Peyer's patch (tissue), 4 donors: ENCODE measurements at regions not wholly inside any gene's neighbourhood (a gene's known extent, or its start where the extent isn't known, plus 50 kb on each side); places are given as distances from the start of the nearest gene placed in this dataset.

Source experiments
- POLR2A ChIP-seq, 2 donors: fragments of 450-650 bp; IDR thresholded peaks; one replicate each; pipeline ENCODE4 v1.5.1; 2017; ENCODE audit warnings: antibody characterized with exemption in 2 of 2, mild to moderate bottlenecking in 2 of 2, moderate library complexity in 2 of 2
- TF ChIP-seq, protein P1 (sequence below), 6 experiments: fragments of 450-650 bp in 4 of 6; fragments of 200-600 bp in 2 of 6; sonication (generic) in 1 of 6; IDR thresholded peaks; one replicate each; pipeline ENCODE4 v1.5.1; 2017 to 2019; ENCODE audit warnings: antibody characterized with exemption in 6 of 6, mild to moderate bottlenecking in 3 of 6, moderate library complexity in 1 of 6

- TF ChIP-seq, protein P1, sequence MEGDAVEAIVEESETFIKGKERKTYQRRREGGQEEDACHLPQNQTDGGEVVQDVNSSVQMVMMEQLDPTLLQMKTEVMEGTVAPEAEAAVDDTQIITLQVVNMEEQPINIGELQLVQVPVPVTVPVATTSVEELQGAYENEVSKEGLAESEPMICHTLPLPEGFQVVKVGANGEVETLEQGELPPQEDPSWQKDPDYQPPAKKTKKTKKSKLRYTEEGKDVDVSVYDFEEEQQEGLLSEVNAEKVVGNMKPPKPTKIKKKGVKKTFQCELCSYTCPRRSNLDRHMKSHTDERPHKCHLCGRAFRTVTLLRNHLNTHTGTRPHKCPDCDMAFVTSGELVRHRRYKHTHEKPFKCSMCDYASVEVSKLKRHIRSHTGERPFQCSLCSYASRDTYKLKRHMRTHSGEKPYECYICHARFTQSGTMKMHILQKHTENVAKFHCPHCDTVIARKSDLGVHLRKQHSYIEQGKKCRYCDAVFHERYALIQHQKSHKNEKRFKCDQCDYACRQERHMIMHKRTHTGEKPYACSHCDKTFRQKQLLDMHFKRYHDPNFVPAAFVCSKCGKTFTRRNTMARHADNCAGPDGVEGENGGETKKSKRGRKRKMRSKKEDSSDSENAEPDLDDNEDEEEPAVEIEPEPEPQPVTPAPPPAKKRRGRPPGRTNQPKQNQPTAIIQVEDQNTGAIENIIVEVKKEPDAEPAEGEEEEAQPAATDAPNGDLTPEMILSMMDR (IDR thresholded peaks at IDR 0.05), result no peak
- no peak for TF ChIP-seq POLR2A (IDR thresholded peaks at IDR 0.05)
Observed at GRCh38 chr3:182703233-182703632, 90.1 kb upstream of the ATP11B start.
